ENCODE measurements at regions not wholly inside any gene's neighbourhood (a gene's known extent, or its start where the extent isn't known, plus 50 kb on each side); places are given as distances from the start of the nearest gene placed in this dataset.
"Not testable (repeated sequence)": the region's sequence is repeated elsewhere in the genome, so short reads cannot be mapped to it uniquely, and the experiment has no call there.

- not testable (repeated sequence) for TF ChIP-seq EZH2phosphoT487 (IDR thresholded peaks at IDR 0.05; ENCODE audit: low read length); CTCF (IDR thresholded peaks at IDR 0.05; ENCODE audit: low read length); EZH2 (optimal IDR thresholded peaks at IDR 0.05; ENCODE audit: low read depth, low read length)
These were observed 2672.1 kb downstream of the PCDH9 start for GRCh38 chr13:64558031-64558430.

All from MM.1S (cell line).